ENCODE measurements at regions not wholly inside any gene's neighbourhood (a gene's known extent, or its start where the extent isn't known, plus 50 kb on each side); places are given as distances from the start of the nearest gene placed in this dataset.
"Not testable (repeated sequence)": the region's sequence is repeated elsewhere in the genome, so short reads cannot be mapped to it uniquely, and the experiment has no call there.

DNA sequence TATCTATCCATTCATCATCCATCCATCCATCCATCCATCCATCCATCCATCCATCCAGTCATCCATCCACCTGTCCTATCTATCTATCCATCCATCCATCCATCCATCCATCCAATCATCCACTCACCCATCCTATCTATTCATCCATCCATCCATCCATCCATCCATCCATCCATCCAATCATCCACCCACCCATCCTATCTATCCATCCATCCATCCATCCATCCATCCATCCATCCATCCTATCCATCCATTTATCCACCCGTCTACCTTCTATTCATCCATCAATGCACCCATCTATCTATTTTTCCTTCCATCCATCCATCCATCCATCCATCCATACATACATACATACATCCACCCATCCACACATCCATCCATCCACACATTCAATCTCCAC, 540.1 kb downstream of the TBC1D22A start:
- ATAC-seq: not testable (repeated sequence)

DNA sequence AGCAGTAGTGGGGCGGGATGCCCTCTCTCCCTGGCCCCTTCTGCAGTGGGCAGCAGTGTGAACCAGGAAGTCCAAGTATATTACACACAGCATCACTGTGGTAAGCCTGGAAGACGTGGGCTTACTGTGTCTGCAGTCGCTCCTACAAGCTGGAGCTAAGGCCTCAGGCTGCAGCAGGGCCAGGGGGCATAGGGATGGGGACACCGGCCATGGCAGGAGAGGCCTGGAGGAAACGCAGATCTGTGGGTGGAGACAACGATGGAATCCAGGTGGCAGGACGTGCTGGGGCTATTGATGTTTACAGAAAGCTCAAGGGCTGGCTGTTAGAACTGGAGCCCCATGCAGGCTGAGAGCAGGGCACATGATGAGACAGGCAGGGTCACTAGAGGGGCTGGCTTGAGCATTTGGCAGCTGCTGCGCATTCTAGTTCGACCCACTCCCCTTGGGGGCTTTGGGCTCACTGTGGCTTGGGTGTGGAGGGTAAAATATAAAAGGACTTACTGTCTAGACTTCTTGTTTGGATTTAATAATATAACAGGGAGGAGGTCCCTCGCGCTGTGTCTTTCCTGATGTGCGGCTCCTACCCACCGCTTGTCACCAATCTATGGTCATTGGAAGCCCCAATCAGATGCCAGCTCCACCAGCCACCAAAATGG, 539.5 kb downstream of the TBC1D22A start:
- no peak for TF ChIP-seq SNAI2 (CRISPR knock-in tag; IDR thresholded peaks at IDR 0.05)
- TF ChIP-seq TOX (CRISPR knock-in tag; IDR thresholded peaks at IDR 0.05; ENCODE audit: borderline replicate concordance): no peak
- no peak for TF ChIP-seq ZC3H10 (CRISPR knock-in tag; IDR thresholded peaks at IDR 0.05)
- no peak for TF ChIP-seq ZNF70 (CRISPR knock-in tag; IDR thresholded peaks at IDR 0.05)
- no peak for TF ChIP-seq ISL1 (CRISPR knock-in tag; IDR thresholded peaks at IDR 0.05)
- TF ChIP-seq OSR1 (CRISPR knock-in tag; IDR thresholded peaks at IDR 0.05): no peak
- TF ChIP-seq, protein P1, sequence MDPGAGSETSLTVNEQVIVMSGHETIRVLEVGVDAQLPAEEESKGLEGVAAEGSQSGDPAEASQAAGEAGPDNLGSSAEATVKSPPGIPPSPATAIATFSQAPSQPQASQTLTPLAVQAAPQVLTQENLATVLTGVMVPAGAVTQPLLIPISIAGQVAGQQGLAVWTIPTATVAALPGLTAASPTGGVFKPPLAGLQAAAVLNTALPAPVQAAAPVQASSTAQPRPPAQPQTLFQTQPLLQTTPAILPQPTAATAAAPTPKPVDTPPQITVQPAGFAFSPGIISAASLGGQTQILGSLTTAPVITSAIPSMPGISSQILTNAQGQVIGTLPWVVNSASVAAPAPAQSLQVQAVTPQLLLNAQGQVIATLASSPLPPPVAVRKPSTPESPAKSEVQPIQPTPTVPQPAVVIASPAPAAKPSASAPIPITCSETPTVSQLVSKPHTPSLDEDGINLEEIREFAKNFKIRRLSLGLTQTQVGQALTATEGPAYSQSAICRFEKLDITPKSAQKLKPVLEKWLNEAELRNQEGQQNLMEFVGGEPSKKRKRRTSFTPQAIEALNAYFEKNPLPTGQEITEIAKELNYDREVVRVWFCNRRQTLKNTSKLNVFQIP (CRISPR knock-in tag; IDR thresholded peaks at IDR 0.05; ENCODE audit: borderline replicate concordance, low read depth): no peak
- no peak for TF ChIP-seq ESRRG (CRISPR knock-in tag; IDR thresholded peaks at IDR 0.05)
- TF ChIP-seq RARB (CRISPR knock-in tag; IDR thresholded peaks at IDR 0.05): no peak
- no peak for TF ChIP-seq BACH2 (CRISPR knock-in tag; IDR thresholded peaks at IDR 0.05; ENCODE audit: borderline replicate concordance)
- no peak for TF ChIP-seq ZNF8 (CRISPR knock-in tag; IDR thresholded peaks at IDR 0.05)
- no peak for TF ChIP-seq ZFP3 (CRISPR knock-in tag; IDR thresholded peaks at IDR 0.05)
- TF ChIP-seq ZFP30 (CRISPR knock-in tag; IDR thresholded peaks at IDR 0.05): no peak
- TF ChIP-seq GLIS3 (CRISPR knock-in tag; IDR thresholded peaks at IDR 0.05): no peak
- no peak for TF ChIP-seq ZNF565 (CRISPR knock-in tag; conservative IDR thresholded peaks at IDR 0.05; ENCODE audit: low read depth)
- TF ChIP-seq PPARA (CRISPR knock-in tag; IDR thresholded peaks at IDR 0.05; ENCODE audit: borderline replicate concordance): no peak
- no peak for TF ChIP-seq CSDC2 (CRISPR knock-in tag; IDR thresholded peaks at IDR 0.05)
- TF ChIP-seq, protein P2, sequence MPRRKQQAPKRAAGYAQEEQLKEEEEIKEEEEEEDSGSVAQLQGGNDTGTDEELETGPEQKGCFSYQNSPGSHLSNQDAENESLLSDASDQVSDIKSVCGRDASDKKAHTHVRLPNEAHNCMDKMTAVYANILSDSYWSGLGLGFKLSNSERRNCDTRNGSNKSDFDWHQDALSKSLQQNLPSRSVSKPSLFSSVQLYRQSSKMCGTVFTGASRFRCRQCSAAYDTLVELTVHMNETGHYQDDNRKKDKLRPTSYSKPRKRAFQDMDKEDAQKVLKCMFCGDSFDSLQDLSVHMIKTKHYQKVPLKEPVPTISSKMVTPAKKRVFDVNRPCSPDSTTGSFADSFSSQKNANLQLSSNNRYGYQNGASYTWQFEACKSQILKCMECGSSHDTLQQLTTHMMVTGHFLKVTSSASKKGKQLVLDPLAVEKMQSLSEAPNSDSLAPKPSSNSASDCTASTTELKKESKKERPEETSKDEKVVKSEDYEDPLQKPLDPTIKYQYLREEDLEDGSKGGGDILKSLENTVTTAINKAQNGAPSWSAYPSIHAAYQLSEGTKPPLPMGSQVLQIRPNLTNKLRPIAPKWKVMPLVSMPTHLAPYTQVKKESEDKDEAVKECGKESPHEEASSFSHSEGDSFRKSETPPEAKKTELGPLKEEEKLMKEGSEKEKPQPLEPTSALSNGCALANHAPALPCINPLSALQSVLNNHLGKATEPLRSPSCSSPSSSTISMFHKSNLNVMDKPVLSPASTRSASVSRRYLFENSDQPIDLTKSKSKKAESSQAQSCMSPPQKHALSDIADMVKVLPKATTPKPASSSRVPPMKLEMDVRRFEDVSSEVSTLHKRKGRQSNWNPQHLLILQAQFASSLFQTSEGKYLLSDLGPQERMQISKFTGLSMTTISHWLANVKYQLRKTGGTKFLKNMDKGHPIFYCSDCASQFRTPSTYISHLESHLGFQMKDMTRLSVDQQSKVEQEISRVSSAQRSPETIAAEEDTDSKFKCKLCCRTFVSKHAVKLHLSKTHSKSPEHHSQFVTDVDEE (CRISPR knock-in tag; IDR thresholded peaks at IDR 0.05): no peak
- no peak for ATAC-seq

DNA sequence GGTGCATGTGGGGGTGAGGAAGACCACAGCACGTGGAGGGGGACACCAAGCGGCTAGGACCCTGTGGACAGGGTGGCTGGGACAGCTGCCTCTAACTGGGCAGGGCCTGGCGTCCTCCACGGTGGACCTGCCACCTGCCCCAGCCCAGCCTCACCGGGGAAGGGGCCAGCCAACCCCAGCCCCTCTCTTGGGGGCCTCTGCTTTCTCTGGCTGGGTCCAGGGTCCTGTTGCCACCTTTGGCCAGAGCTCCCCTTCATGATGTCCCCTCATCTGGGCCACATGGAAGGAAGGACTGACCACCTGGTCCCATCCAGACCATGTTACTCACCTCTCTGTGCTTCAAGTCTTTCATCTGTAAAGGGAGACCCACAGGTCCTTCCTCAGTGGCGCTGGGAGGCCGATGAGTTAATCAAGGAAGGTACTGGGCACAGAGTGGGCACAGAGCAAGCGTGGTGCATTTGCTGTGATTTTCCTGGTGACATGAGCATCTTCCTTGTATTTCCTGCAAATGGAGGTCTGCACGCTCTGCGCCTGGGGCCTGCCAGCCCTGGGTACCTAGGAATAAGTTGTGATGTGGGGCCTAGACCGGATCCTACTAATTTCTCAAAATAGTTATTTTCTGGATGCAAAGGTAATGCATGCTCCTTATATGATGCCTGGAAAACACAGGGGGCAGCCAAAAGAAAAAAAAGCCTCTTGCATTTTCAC, 538.4 kb downstream of the TBC1D22A start:
- TF ChIP-seq ISL1 (CRISPR knock-in tag; IDR thresholded peaks at IDR 0.05) (no peak), TOX (CRISPR knock-in tag; IDR thresholded peaks at IDR 0.05; ENCODE audit: borderline replicate concordance) (no peak), ARNTL (CRISPR knock-in tag; IDR thresholded peaks at IDR 0.05; ENCODE audit: borderline replicate concordance, low read depth) (no peak), SNAI2 (CRISPR knock-in tag; IDR thresholded peaks at IDR 0.05) (no peak), ZNF565 (CRISPR knock-in tag; conservative IDR thresholded peaks at IDR 0.05; ENCODE audit: low read depth) (no peak), ZNF8 (CRISPR knock-in tag; IDR thresholded peaks at IDR 0.05) (no peak), GLIS3 (CRISPR knock-in tag; IDR thresholded peaks at IDR 0.05) (no peak), ZC3H10 (CRISPR knock-in tag; IDR thresholded peaks at IDR 0.05) (no peak), CSDC2 (CRISPR knock-in tag; IDR thresholded peaks at IDR 0.05) (no peak), ESRRG (CRISPR knock-in tag; IDR thresholded peaks at IDR 0.05) (no peak), OSR1 (CRISPR knock-in tag; IDR thresholded peaks at IDR 0.05) (no peak)
- TF ChIP-seq, protein P3, sequence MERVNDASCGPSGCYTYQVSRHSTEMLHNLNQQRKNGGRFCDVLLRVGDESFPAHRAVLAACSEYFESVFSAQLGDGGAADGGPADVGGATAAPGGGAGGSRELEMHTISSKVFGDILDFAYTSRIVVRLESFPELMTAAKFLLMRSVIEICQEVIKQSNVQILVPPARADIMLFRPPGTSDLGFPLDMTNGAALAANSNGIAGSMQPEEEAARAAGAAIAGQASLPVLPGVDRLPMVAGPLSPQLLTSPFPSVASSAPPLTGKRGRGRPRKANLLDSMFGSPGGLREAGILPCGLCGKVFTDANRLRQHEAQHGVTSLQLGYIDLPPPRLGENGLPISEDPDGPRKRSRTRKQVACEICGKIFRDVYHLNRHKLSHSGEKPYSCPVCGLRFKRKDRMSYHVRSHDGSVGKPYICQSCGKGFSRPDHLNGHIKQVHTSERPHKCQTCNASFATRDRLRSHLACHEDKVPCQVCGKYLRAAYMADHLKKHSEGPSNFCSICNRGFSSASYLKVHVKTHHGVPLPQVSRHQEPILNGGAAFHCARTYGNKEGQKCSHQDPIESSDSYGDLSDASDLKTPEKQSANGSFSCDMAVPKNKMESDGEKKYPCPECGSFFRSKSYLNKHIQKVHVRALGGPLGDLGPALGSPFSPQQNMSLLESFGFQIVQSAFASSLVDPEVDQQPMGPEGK (CRISPR knock-in tag; IDR thresholded peaks at IDR 0.05; ENCODE audit: borderline replicate concordance): no peak
- TF ChIP-seq, protein P4, sequence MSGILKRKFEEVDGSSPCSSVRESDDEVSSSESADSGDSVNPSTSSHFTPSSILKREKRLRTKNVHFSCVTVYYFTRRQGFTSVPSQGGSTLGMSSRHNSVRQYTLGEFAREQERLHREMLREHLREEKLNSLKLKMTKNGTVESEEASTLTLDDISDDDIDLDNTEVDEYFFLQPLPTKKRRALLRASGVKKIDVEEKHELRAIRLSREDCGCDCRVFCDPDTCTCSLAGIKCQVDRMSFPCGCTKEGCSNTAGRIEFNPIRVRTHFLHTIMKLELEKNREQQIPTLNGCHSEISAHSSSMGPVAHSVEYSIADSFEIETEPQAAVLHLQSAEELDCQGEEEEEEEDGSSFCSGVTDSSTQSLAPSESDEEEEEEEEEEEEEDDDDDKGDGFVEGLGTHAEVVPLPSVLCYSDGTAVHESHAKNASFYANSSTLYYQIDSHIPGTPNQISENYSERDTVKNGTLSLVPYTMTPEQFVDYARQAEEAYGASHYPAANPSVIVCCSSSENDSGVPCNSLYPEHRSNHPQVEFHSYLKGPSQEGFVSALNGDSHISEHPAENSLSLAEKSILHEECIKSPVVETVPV (CRISPR knock-in tag; IDR thresholded peaks at IDR 0.05): no peak
- TF ChIP-seq, protein P1 (CRISPR knock-in tag; IDR thresholded peaks at IDR 0.05; ENCODE audit: borderline replicate concordance, low read depth): no peak
- TF ChIP-seq, protein P2 (CRISPR knock-in tag; IDR thresholded peaks at IDR 0.05): no peak
- TF ChIP-seq, protein P5, sequence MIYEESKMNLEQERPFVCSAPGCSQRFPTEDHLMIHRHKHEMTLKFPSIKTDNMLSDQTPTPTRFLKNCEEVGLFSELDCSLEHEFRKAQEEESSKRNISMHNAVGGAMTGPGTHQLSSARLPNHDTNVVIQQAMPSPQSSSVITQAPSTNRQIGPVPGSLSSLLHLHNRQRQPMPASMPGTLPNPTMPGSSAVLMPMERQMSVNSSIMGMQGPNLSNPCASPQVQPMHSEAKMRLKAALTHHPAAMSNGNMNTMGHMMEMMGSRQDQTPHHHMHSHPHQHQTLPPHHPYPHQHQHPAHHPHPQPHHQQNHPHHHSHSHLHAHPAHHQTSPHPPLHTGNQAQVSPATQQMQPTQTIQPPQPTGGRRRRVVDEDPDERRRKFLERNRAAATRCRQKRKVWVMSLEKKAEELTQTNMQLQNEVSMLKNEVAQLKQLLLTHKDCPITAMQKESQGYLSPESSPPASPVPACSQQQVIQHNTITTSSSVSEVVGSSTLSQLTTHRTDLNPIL (CRISPR knock-in tag; IDR thresholded peaks at IDR 0.05; ENCODE audit: low read depth): no peak
- no peak for ATAC-seq

All from SK-N-SH treated with all-trans-retinoic acid at 6 μM for 48 hours (cell line).